ENCODE measurements at regions not wholly inside any gene's neighbourhood (a gene's known extent, or its start where the extent isn't known, plus 50 kb on each side); places are given as distances from the start of the nearest gene placed in this dataset.
"Not testable (repeated sequence)": the region's sequence is repeated elsewhere in the genome, so short reads cannot be mapped to it uniquely, and the experiment has no call there.

- not testable (repeated sequence) for H3K4me3 ChIP-seq (ENCODE audit: low read length); H4K20me1 ChIP-seq (ENCODE audit: insufficient read depth, low read length); H3K9ac ChIP-seq (ENCODE audit: low read length); H3K4me1 ChIP-seq (ENCODE audit: low read length); H3K27me3 ChIP-seq (ENCODE audit: low read depth, low read length); H3K27ac ChIP-seq (ENCODE audit: low read length); H3K4me2 ChIP-seq (ENCODE audit: low read length); H3K9me3 ChIP-seq (ENCODE audit: insufficient read depth, low read length); H3K79me2 ChIP-seq (ENCODE audit: low read length); H2AFZ ChIP-seq (ENCODE audit: low read depth, low read length); H3K36me3 ChIP-seq (replicated peaks; ENCODE audit: low read depth, low read length)
Measured at GRCh38 chr1:78203410-78203982, 157.7 kb downstream of the GIPC2 start.

DNA sequence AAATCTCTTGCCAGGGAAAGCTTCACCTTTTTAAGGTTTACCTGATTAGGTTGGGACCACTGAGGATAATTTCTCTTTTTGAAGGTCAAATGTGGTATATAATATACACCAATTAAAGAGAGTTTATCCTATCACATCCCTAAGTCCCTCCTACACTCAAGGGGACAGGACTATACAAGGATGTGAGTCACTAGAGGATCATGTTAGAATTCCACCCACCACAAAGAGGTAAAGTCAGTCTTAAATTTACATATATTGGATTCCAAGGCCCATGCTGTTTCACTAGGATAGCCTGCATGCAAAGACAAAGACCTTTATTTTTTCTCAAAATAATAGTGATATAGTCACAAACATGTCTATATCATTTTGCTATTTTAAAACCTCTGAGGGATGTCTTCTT, 164.4 kb downstream of the GIPC2 start:
- Histone ChIP-seq H3K36me3 (replicated peaks; ENCODE audit: low read depth, low read length) (no peaks in the 10 kb centered on the region), H2AFZ (ENCODE audit: low read depth, low read length) (no peak overlapping the region), H3K27me3 (ENCODE audit: low read depth, low read length) (no peaks in the 10 kb centered on the region), H3K79me2 (ENCODE audit: low read length) (no peaks in the 10 kb centered on the region), H3K27ac (ENCODE audit: low read length) (no peak overlapping the region), H3K9me3 (ENCODE audit: insufficient read depth, low read length) (no peaks in the 10 kb centered on the region), H3K9ac (ENCODE audit: low read length) (no peak overlapping the region), H3K4me1 (ENCODE audit: low read length) (no peaks in the 10 kb centered on the region), H3K4me3 (ENCODE audit: low read length) (no peak overlapping the region), H4K20me1 (ENCODE audit: insufficient read depth, low read length) (no peaks in the 10 kb centered on the region), H3K4me2 (ENCODE audit: low read length) (no peak overlapping the region)
- TF ChIP-seq, protein P1, sequence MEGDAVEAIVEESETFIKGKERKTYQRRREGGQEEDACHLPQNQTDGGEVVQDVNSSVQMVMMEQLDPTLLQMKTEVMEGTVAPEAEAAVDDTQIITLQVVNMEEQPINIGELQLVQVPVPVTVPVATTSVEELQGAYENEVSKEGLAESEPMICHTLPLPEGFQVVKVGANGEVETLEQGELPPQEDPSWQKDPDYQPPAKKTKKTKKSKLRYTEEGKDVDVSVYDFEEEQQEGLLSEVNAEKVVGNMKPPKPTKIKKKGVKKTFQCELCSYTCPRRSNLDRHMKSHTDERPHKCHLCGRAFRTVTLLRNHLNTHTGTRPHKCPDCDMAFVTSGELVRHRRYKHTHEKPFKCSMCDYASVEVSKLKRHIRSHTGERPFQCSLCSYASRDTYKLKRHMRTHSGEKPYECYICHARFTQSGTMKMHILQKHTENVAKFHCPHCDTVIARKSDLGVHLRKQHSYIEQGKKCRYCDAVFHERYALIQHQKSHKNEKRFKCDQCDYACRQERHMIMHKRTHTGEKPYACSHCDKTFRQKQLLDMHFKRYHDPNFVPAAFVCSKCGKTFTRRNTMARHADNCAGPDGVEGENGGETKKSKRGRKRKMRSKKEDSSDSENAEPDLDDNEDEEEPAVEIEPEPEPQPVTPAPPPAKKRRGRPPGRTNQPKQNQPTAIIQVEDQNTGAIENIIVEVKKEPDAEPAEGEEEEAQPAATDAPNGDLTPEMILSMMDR (IDR thresholded peaks at IDR 0.05; ENCODE audit: low read depth, low read length), result no peak
- no peak for TF ChIP-seq EZH2phosphoT487 (IDR thresholded peaks at IDR 0.05; ENCODE audit: low read depth)

- Histone ChIP-seq H3K4me1 (ENCODE audit: low read length) (no peaks in the 10 kb centered on the region), H3K27me3 (ENCODE audit: low read depth, low read length) (no peaks in the 10 kb centered on the region), H3K4me3 (ENCODE audit: low read length) (no peak overlapping the region), H3K36me3 (replicated peaks; ENCODE audit: low read depth, low read length) (no peaks in the 10 kb centered on the region), H3K4me2 (ENCODE audit: low read length) (no peak overlapping the region), H3K79me2 (ENCODE audit: low read length) (no peaks in the 10 kb centered on the region), H4K20me1 (ENCODE audit: insufficient read depth, low read length) (no peaks in the 10 kb centered on the region), H3K9me3 (ENCODE audit: insufficient read depth, low read length) (no peaks in the 10 kb centered on the region), H2AFZ (ENCODE audit: low read depth, low read length) (no peak overlapping the region), H3K9ac (ENCODE audit: low read length) (no peak overlapping the region), H3K27ac (ENCODE audit: low read length) (no peak overlapping the region)
- TF ChIP-seq, protein P1 (IDR thresholded peaks at IDR 0.05; ENCODE audit: low read depth, low read length), result no peak
- TF ChIP-seq EZH2phosphoT487 (IDR thresholded peaks at IDR 0.05; ENCODE audit: low read depth), result no peak
Measured at GRCh38 chr1:78211483-78212092, 165.8 kb downstream of the GIPC2 start.

DNA sequence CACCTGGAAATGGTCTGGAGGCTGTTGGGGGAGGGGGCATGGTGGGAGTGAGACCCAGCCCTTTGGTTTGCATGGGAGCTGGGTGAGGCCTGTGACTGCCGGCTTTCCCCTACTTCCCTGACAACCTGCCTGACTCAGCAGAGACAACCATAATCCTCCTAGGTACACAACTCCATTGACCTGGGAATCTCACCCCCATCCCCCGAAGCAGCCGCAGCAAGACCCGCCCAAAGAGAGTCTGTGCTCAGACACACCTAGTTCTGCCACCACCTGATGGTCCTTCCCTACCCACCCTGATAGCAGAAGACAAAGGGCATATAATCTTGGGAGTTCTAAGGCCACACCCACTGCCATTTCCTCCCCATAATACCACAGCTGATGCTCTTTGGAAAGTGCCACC, 168.6 kb downstream of the GIPC2 start:
- Histone ChIP-seq H3K4me1 (ENCODE audit: low read length) (no peaks in the 10 kb centered on the region), H3K4me3 (ENCODE audit: low read length) (no peak overlapping the region), H3K4me2 (ENCODE audit: low read length) (no peak overlapping the region), H4K20me1 (ENCODE audit: insufficient read depth, low read length) (no peaks in the 10 kb centered on the region), H3K27ac (ENCODE audit: low read length) (no peak overlapping the region), H2AFZ (ENCODE audit: low read depth, low read length) (no peak overlapping the region), H3K9me3 (ENCODE audit: insufficient read depth, low read length) (no peaks in the 10 kb centered on the region), H3K79me2 (ENCODE audit: low read length) (no peaks in the 10 kb centered on the region), H3K27me3 (ENCODE audit: low read depth, low read length) (no peaks in the 10 kb centered on the region), H3K36me3 (replicated peaks; ENCODE audit: low read depth, low read length) (no peaks in the 10 kb centered on the region), H3K9ac (ENCODE audit: low read length) (no peak overlapping the region)
- TF ChIP-seq, protein P1 (IDR thresholded peaks at IDR 0.05; ENCODE audit: low read depth, low read length), result no peak
- TF ChIP-seq EZH2phosphoT487 (IDR thresholded peaks at IDR 0.05; ENCODE audit: low read depth), result no peak

Data from OCI-LY3 (cell line).